Liver (tissue), 8 donors: ENCODE measurements at regions not wholly inside any gene's neighbourhood (a gene's known extent, or its start where the extent isn't known, plus 50 kb on each side); places are given as distances from the start of the nearest gene placed in this dataset.
"Not testable (repeated sequence)": the region's sequence is repeated elsewhere in the genome, so short reads cannot be mapped to it uniquely, and the experiment has no call there.

Experiments used
- DNase-seq: peaks from one replicate; pipeline ENCODE4 v3.0.0-alpha.2; 2017; ENCODE audit warnings: low spot score
- H3K27ac ChIP-seq, 2 donors: one replicate each; pipeline ENCODE4 v1.7.0; 2013; ENCODE audit warnings: inconsistent platforms in 2 of 2, low read length in 2 of 2, control low read depth in 1 of 2, low read depth in 1 of 2, mild to moderate bottlenecking in 1 of 2
- H3K27me3 ChIP-seq, 4 donors: one replicate each; pipeline versions ENCODE4 v1.6.1 to v1.7.0; 2013; ENCODE audit warnings: low read length in 3 of 4, inconsistent platforms in 1 of 4, mild to moderate bottlenecking in 1 of 4, moderate library complexity in 1 of 4; ENCODE audit not compliant: control insufficient read depth in 4 of 4, insufficient read depth in 4 of 4
- H3K36me3 ChIP-seq, 4 donors: one replicate each; pipeline versions ENCODE4 v1.6.1 to v1.7.0; 2013; ENCODE audit warnings: low read length in 3 of 4, mild to moderate bottlenecking in 3 of 4, low read depth in 1 of 4, moderate library complexity in 1 of 4; ENCODE audit not compliant: control insufficient read depth in 4 of 4, insufficient read depth in 3 of 4
- H3K4me1 ChIP-seq, 4 donors: one replicate each; pipeline versions ENCODE4 v1.6.1 to v1.7.0; 2013; ENCODE audit warnings: low read length in 3 of 4, mild to moderate bottlenecking in 3 of 4, moderate library complexity in 1 of 4; ENCODE audit not compliant: control insufficient read depth in 4 of 4, insufficient read depth in 4 of 4
- H3K4me3 ChIP-seq, 3 donors: one replicate each; pipeline versions ENCODE4 v1.6.1 to v1.7.0; 2013; ENCODE audit warnings: low read length in 3 of 3, control low read depth in 1 of 3, low read depth in 1 of 3, mild to moderate bottlenecking in 1 of 3
- H3K9ac ChIP-seq, 2 donors: one replicate each; pipeline ENCODE4 v1.7.0; 2013; ENCODE audit warnings: low read length in 2 of 2, mild to moderate bottlenecking in 2 of 2, moderate library complexity in 2 of 2, control low read depth in 1 of 2, low read depth in 1 of 2
- H3K9me3 ChIP-seq, 4 donors: one replicate each; pipeline versions ENCODE4 v1.6.1 to v1.7.0; 2013; ENCODE audit warnings: low read length in 3 of 4; ENCODE audit not compliant: control insufficient read depth in 4 of 4
- CTCF ChIP-seq: fragments of 150-350 bp; IDR thresholded peaks from 2 replicates; pipeline ENCODE4 v1.5.1; 2017; ENCODE audit warnings: improper control_type of control experiment, low read depth, low read length; ENCODE audit not compliant: missing input control
- RAD21 ChIP-seq, 2 donors: IDR thresholded peaks; 2 replicates each; pipeline ENCODE4 v1.6.1; 2016; ENCODE audit warnings: antibody characterized with exemption in 2 of 2, mild to moderate bottlenecking in 2 of 2
- WGBS: extraction: QIAGEN DNeasy Blood & Tissue Kit; methylation state at CpG from one replicate; pipeline ENCODE4 v1.1.7; 2013; 5-methylcytosine and 5-hydroxymethylcytosine counted together
- donor health status: healthy.
- donor health status: healthy.
- donor health status: healthy.
- donor health status: healthy.
- donor health status: healthy.

- H3K27me3 ChIP-seq, DNase-seq, H3K4me1 ChIP-seq, H3K36me3 ChIP-seq, H3K4me3 ChIP-seq, H3K27ac ChIP-seq, H3K9me3 ChIP-seq, H3K9ac ChIP-seq: not testable (repeated sequence)
- 49% methylated on average over 1 of the region's 1 CpG for WGBS
These were observed 163.3 kb upstream of the PRSS12 start for GRCh38 chr4:118516107-118516506.

DNA sequence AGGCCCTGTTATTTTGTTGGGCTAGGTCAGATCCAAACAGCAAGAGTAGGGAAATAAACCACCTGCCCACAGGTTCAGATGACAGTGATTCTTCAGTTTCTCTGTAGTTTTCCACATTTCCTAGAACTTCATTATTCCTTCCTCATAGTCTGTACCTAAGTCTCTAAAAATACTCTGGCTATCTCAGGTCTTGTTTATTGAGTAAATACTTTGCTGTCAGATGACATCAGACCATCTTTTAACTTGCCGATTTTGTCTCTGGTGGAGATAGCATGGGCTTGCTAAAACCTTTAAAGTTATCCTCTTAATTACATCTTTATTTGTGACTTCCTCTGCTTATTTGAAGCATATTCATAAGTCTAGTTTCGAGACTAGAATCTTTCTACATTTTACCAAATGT, 155.1 kb upstream of the METTL14 start:
- not testable (repeated sequence) for DNase-seq, H3K9me3 ChIP-seq
- WGBS, result 49% methylated on average over 2 of the region's 2 CpGs

GRCh38 chr4:118531947-118532346, 153.2 kb upstream of the METTL14 start:
- not testable (repeated sequence) for H3K4me3 ChIP-seq, DNase-seq, H3K36me3 ChIP-seq, H3K27me3 ChIP-seq, H3K9ac ChIP-seq, H3K9me3 ChIP-seq, H3K4me1 ChIP-seq, H3K27ac ChIP-seq

More for the DNA sequence above, 155.1 kb upstream of the METTL14 start:
- not testable (repeated sequence) for H3K4me1 ChIP-seq, H3K27me3 ChIP-seq, H3K9ac ChIP-seq, H3K36me3 ChIP-seq, H3K27ac ChIP-seq, H3K4me3 ChIP-seq

GRCh38 chr4:118535788-118536187, 149.4 kb upstream of the METTL14 start:
- H3K27me3 ChIP-seq, H3K27ac ChIP-seq, H3K36me3 ChIP-seq, DNase-seq, H3K9ac ChIP-seq, H3K4me3 ChIP-seq, H3K4me1 ChIP-seq, H3K9me3 ChIP-seq: not testable (repeated sequence)
- 84% methylated on average over 3 of the region's 3 CpGs for WGBS

DNA sequence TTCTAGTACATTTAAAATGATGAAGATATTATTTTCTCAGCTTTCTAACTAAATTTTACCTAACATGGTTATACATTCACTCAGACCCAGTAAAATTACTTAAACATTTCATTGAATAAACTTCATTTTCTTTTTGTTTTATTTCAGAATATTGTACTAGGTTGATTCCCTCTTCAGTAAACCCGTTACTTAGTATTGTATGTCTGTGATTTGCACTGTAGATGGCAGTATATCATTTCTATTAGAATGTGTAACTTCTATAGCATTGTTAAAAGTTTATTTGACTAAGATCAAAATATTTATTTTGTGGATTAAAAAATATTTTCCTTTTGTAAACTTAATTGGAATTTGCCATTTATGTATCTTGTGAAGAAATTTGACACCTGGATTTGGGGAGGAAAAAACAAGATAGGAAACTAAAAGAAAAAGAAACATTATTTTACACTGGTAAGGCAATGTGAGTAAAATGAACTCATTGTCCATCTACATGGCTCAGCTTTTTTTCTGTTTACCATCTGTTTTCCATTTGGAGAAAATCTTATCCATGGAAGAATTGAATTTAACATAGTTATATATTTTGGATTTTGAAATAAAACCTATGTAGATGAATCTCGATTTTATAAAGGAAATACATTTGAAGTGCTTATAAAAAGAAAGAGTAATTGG, 145.6 kb upstream of the METTL14 start:
- not testable (repeated sequence) for H3K27me3 ChIP-seq, DNase-seq, H3K9ac ChIP-seq, H3K9me3 ChIP-seq, H3K27ac ChIP-seq, H3K36me3 ChIP-seq, H3K4me3 ChIP-seq, H3K4me1 ChIP-seq
- 41% methylated on average over 2 of the region's 2 CpGs for WGBS
- TF ChIP-seq CTCF (peak; percentile 25), RAD21 (IDR thresholded peaks at IDR 0.05) (peak; percentile 68 to 71)

DNA sequence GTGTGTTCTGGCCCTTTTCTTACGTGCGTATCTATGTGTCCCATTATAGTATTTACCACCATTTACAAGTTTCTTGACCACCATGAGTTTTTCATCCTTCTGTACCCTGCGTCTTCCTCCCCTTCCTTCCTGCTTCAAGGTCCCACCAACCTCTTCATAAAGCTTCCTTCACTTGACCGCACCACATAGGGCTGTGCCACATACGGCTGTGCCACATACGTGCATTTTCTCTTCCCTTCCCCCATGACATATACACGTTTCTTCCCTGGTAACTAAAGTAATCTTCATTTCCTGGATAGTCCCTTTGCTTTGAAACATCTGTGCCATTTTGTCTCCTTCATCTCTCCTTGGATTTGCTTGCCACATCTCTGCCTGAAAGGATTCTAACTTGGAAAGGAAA, 128.6 kb upstream of the METTL14 start:
- H3K36me3 ChIP-seq, H3K9ac ChIP-seq, H3K4me3 ChIP-seq, DNase-seq, H3K9me3 ChIP-seq, H3K27me3 ChIP-seq, H3K27ac ChIP-seq, H3K4me1 ChIP-seq: not testable (repeated sequence)
- 89% methylated on average over 7 of the region's 7 CpGs for WGBS
